ENCODE measurements at regions not wholly inside any gene's neighbourhood (a gene's known extent, or its start where the extent isn't known, plus 50 kb on each side); places are given as distances from the start of the nearest gene placed in this dataset.

- TF ChIP-seq, protein P1, sequence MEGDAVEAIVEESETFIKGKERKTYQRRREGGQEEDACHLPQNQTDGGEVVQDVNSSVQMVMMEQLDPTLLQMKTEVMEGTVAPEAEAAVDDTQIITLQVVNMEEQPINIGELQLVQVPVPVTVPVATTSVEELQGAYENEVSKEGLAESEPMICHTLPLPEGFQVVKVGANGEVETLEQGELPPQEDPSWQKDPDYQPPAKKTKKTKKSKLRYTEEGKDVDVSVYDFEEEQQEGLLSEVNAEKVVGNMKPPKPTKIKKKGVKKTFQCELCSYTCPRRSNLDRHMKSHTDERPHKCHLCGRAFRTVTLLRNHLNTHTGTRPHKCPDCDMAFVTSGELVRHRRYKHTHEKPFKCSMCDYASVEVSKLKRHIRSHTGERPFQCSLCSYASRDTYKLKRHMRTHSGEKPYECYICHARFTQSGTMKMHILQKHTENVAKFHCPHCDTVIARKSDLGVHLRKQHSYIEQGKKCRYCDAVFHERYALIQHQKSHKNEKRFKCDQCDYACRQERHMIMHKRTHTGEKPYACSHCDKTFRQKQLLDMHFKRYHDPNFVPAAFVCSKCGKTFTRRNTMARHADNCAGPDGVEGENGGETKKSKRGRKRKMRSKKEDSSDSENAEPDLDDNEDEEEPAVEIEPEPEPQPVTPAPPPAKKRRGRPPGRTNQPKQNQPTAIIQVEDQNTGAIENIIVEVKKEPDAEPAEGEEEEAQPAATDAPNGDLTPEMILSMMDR (IDR thresholded peaks at IDR 0.05) = no peak
- TF ChIP-seq POLR2A (IDR thresholded peaks at IDR 0.05) (no peak), POLR2AphosphoS5 (IDR thresholded peaks at IDR 0.05) (no peak)
Measured at GRCh38 chr3:193095366-193095765, 145.7 kb upstream of the PLAAT1 start.
